MM.1S (cell line): ENCODE measurements at regions not wholly inside any gene's neighbourhood (a gene's known extent, or its start where the extent isn't known, plus 50 kb on each side); places are given as distances from the start of the nearest gene placed in this dataset.

ENCODE experiments used
- DNase-seq: peaks from one replicate; pipeline ENCODE4 v3.0.0-alpha.2; 2015
- H2AFZ ChIP-seq: fragments of 300-600 bp; sonication (generic); 2 replicates; pipeline ENCODE4 v1.6.0; 2016; ENCODE audit warnings: antibody characterized with exemption, low read length
- H3F3A ChIP-seq: fragments of 300-600 bp; sonication (generic); 2 replicates; pipeline ENCODE4 v1.6.1; 2016; ENCODE audit warnings: mild to moderate bottlenecking, antibody characterized with exemption, low read length, moderate library complexity, mixed read lengths; ENCODE audit not compliant: insufficient read depth
- H3K27ac ChIP-seq: fragments of 300-600 bp; sonication (generic); 2 replicates; pipeline ENCODE4 v1.5.1; 2016; ENCODE audit warnings: mild to moderate bottlenecking, low read length
- H3K27me3 ChIP-seq: fragments of 300-600 bp; sonication (generic); replicated peaks from 2 replicates; pipeline ENCODE4 v1.6.0; 2016; ENCODE audit warnings: low read length; ENCODE audit not compliant: insufficient read depth
- H3K36me3 ChIP-seq: fragments of 300-600 bp; sonication (generic); replicated peaks from 2 replicates; pipeline ENCODE4 v1.6.1; 2016; ENCODE audit warnings: mild to moderate bottlenecking, low read length, mixed read lengths; ENCODE audit not compliant: insufficient read depth
- H3K4me1 ChIP-seq: fragments of 300-600 bp; sonication (generic); 2 replicates; pipeline ENCODE4 v1.6.1; 2016; ENCODE audit warnings: low read length, mixed read lengths
- H3K4me2 ChIP-seq: fragments of 300-600 bp; sonication (generic); 2 replicates; pipeline ENCODE4 v1.6.0; 2016; ENCODE audit warnings: low read depth, low read length
- H3K4me3 ChIP-seq: fragments of 300-600 bp; sonication (generic); 2 replicates; pipeline ENCODE4 v1.5.1; 2016; ENCODE audit warnings: low read length, mixed read lengths
- H3K79me2 ChIP-seq: fragments of 300-600 bp; sonication (generic); 2 replicates; pipeline ENCODE4 v1.6.1; 2016; ENCODE audit warnings: mixed run types, low read length, mixed read lengths
- H3K9ac ChIP-seq: fragments of 300-600 bp; sonication (generic); 2 replicates; pipeline ENCODE4 v1.6.1; 2016; ENCODE audit warnings: low read length, mixed read lengths
- H3K9me2 ChIP-seq: fragments of 300-600 bp; sonication (generic); replicated peaks from 2 replicates; pipeline ENCODE4 v1.6.1; 2016; ENCODE audit warnings: mild to moderate bottlenecking, low read length, mixed read lengths; ENCODE audit not compliant: insufficient read depth
- H3K9me3 ChIP-seq: fragments of 300-600 bp; sonication (generic); replicated peaks from 2 replicates; pipeline ENCODE4 v1.6.1; 2016; ENCODE audit warnings: mild to moderate bottlenecking, low read length, mixed read lengths; ENCODE audit not compliant: insufficient read depth
- H4K20me1 ChIP-seq: fragments of 300-600 bp; sonication (generic); 2 replicates; pipeline ENCODE4 v1.6.1; 2016; ENCODE audit warnings: mild to moderate bottlenecking, low read length, moderate library complexity, mixed read lengths; ENCODE audit not compliant: insufficient read depth
- EZH2 ChIP-seq: fragments of 300-600 bp; sonication (generic); optimal IDR thresholded peaks from 2 replicates; pipeline ENCODE3; 2017; ENCODE audit warnings: low read depth, mild to moderate bottlenecking, antibody characterized with exemption, low read length, mixed read lengths
- EZH2phosphoT487 ChIP-seq: fragments of 300-600 bp; sonication (generic); IDR thresholded peaks from 2 replicates; pipeline ENCODE4 v1.6.1; 2018; ENCODE audit warnings: antibody characterized with exemption, low read length
- TF ChIP-seq, protein P1 (sequence below): fragments of 300-600 bp; sonication (generic); IDR thresholded peaks from 2 replicates; pipeline ENCODE4 v1.5.1; 2016; ENCODE audit warnings: antibody characterized with exemption, low read length, mixed read lengths

DNA sequence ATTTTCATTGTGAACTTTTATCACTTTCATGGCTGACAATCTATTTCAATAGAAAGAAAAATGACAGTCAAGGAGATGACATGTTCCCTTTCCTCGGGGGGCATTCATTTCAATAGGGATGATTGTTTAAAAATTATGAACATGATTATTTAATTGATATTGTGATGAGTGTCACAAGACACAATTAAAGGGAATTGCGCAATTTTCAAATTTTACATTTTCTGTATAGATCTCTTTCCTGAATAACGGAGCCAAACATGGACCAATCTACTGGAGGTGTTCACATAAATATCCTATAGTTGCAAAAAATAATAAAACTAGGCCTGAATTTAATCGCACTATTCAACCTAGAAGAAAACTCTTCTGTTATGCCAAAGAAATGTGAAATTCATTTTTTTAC, 1274.6 kb downstream of the SLITRK5 start:
- H3K27ac ChIP-seq = no peak overlapping the region
- no peaks in the 10 kb centered on the region for H3K36me3 ChIP-seq
- TF ChIP-seq EZH2phosphoT487 (no peak), EZH2 (no peak)
- TF ChIP-seq, protein P1, sequence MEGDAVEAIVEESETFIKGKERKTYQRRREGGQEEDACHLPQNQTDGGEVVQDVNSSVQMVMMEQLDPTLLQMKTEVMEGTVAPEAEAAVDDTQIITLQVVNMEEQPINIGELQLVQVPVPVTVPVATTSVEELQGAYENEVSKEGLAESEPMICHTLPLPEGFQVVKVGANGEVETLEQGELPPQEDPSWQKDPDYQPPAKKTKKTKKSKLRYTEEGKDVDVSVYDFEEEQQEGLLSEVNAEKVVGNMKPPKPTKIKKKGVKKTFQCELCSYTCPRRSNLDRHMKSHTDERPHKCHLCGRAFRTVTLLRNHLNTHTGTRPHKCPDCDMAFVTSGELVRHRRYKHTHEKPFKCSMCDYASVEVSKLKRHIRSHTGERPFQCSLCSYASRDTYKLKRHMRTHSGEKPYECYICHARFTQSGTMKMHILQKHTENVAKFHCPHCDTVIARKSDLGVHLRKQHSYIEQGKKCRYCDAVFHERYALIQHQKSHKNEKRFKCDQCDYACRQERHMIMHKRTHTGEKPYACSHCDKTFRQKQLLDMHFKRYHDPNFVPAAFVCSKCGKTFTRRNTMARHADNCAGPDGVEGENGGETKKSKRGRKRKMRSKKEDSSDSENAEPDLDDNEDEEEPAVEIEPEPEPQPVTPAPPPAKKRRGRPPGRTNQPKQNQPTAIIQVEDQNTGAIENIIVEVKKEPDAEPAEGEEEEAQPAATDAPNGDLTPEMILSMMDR = no peak
- no peaks in the 10 kb centered on the region for H3K9me2 ChIP-seq
- H3K9me3 ChIP-seq = no peaks in the 10 kb centered on the region
- H3K4me1 ChIP-seq = no peaks in the 10 kb centered on the region
- no peak overlapping the region for H3K4me3 ChIP-seq
- H4K20me1 ChIP-seq = no peaks in the 10 kb centered on the region
- DNase-seq = no peak
- no peak overlapping the region for H2AFZ ChIP-seq
- no peaks in the 10 kb centered on the region for H3K27me3 ChIP-seq
- H3K9ac ChIP-seq = no peak overlapping the region
- H3K4me2 ChIP-seq = no peak overlapping the region
- H3K79me2 ChIP-seq = no peaks in the 10 kb centered on the region
- H3F3A ChIP-seq = no peaks in the 10 kb centered on the region

DNA sequence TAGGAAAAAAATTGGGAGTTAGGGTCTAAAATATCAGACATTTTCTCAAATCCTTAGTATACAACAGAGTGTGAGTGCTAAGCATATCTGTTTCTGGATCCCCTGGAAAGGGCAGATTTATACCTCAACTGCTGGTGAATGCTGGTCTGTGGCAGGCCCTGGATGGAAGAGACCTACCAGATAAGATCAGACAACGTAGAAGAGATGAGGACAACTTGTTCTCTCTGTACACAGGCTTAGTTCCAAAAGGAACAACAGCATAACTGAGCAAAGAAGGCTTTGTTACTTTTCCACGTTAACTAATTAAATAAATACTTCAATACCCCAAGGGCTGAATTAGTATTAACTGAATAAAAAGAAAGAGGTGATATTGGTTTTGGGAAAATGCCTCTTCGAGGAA, 1277.3 kb downstream of the SLITRK5 start:
- no peak overlapping the region for H3K4me2 ChIP-seq
- H3K79me2 ChIP-seq = no peaks in the 10 kb centered on the region
- H3K27me3 ChIP-seq = no peaks in the 10 kb centered on the region
- H3K9ac ChIP-seq = no peak overlapping the region
- H3K9me3 ChIP-seq = no peaks in the 10 kb centered on the region
- H3K27ac ChIP-seq = no peak overlapping the region
- no peaks in the 10 kb centered on the region for H3K4me1 ChIP-seq
- H2AFZ ChIP-seq = no peak overlapping the region
- H3F3A ChIP-seq = no peaks in the 10 kb centered on the region
- H4K20me1 ChIP-seq = no peaks in the 10 kb centered on the region
- no peak for TF ChIP-seq EZH2
- TF ChIP-seq, protein P1 = no peak
- TF ChIP-seq EZH2phosphoT487 = no peak
- no peaks in the 10 kb centered on the region for H3K36me3 ChIP-seq
- no peak overlapping the region for H3K4me3 ChIP-seq
- no peak for DNase-seq
- H3K9me2 ChIP-seq = no peaks in the 10 kb centered on the region

DNA sequence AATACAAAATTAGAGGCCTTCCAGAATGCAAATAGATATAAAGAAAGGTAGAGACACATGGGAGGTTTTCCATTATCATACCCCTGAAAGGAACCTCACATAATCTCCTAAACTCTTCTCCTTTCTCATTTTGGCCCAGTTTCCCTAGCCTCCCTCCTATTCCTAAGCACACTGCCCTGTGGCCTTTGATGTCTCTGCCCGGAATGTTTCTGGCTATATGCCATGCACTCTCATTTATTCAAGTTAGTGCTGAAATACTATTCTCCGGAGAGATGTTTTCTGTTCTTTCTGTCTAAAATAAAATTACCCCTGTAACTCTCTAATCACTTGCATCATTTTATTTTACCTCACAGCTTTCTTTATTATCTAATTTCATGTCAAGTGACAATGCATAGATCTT, 1287.7 kb downstream of the SLITRK5 start:
- Histone ChIP-seq H3K79me2 (no peaks in the 10 kb centered on the region), H3K27me3 (no peaks in the 10 kb centered on the region), H3K9me2 (no peaks in the 10 kb centered on the region), H2AFZ (no peak overlapping the region), H3K4me3 (no peak overlapping the region), H3K4me2 (no peak overlapping the region), H3F3A (no peaks in the 10 kb centered on the region), H3K27ac (no peak overlapping the region), H3K9ac (no peak overlapping the region), H3K36me3 (no peaks in the 10 kb centered on the region), H3K9me3 (no peaks in the 10 kb centered on the region), H4K20me1 (no peaks in the 10 kb centered on the region), H3K4me1 (no peaks in the 10 kb centered on the region)
- TF ChIP-seq, protein P1 = no peak
- no peak for TF ChIP-seq EZH2phosphoT487
- TF ChIP-seq EZH2 = no peak
- DNase-seq = no peak

DNA sequence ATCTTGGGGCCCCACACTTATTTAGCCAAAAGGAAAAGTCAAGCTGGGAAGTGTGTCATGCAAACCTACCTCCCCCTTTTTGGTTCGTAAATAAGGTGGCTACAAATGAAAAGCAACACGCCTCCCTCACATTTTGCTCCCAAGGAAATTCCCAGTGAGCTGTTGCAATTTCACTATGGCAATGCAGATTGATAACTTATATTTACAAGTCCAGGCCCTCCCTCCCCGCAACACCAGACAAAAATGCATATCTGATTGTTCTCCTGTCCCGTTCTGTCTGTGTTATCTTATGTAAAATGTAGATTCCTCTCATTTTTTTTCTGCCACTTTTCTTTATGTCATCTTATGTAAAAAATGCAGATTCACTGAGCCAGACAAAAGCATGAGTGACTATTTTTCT, 1305.3 kb downstream of the SLITRK5 start:
- no peak for DNase-seq
- TF ChIP-seq EZH2 = no peak
- TF ChIP-seq EZH2phosphoT487 = no peak
- TF ChIP-seq, protein P1 = no peak

More for the DNA sequence above, 1305.3 kb downstream of the SLITRK5 start:
- no peaks in the 10 kb centered on the region for H3K27me3 ChIP-seq
- no peak overlapping the region for H2AFZ ChIP-seq
- no peak overlapping the region for H3K27ac ChIP-seq
- H4K20me1 ChIP-seq = no peaks in the 10 kb centered on the region
- H3K4me2 ChIP-seq = no peak overlapping the region
- no peak overlapping the region for H3K4me3 ChIP-seq
- H3F3A ChIP-seq = no peaks in the 10 kb centered on the region
- no peaks in the 10 kb centered on the region for H3K79me2 ChIP-seq
- no peaks in the 10 kb centered on the region for H3K9me3 ChIP-seq
- no peak overlapping the region for H3K9ac ChIP-seq
- H3K36me3 ChIP-seq = no peaks in the 10 kb centered on the region
- H3K4me1 ChIP-seq = no peaks in the 10 kb centered on the region
- H3K9me2 ChIP-seq = no peaks in the 10 kb centered on the region
